NCI-H446 (cell line): ENCODE measurements at regions not wholly inside any gene's neighbourhood (a gene's known extent, or its start where the extent isn't known, plus 50 kb on each side); places are given as distances from the start of the nearest gene placed in this dataset.
"Not testable (repeated sequence)": the region's sequence is repeated elsewhere in the genome, so short reads cannot be mapped to it uniquely, and the experiment has no call there.

ENCODE experiments used
- DNase-seq, 2 experiments: peaks; one replicate each; lab custom pipeline; 2025; lab: John Stamatoyannopoulos, UW

DNA sequence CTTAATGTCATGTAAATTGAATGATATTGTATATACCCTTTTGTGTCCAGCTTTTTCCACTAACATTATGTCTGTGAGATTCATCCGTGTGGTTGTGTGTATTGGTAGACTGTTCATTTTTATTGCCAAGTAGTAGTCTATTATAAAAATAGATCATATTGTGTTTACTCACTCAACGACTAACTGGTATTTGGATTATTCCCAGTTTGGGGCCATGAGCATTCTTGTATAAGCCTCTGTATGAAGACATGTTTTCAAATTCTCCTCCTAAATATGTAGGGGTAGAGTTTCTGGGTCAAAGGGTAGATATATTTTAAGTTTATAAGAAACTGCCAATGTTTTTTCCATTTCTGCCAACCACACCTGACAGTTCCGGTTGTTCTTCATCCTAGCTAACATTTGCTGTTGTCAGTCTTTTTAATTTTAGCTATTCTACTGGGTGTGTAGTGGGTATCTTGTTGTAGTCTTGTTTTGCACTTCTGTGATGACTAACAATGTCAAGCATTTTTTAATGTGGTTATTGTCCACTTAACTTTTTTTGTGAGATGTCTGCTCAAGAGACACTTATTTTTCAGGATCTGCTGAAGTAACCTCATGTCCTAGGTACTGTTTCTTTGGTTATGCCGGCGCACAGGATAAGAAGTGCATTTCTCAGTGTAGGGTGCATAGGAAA, 93.2 kb downstream of the DACT1 start:
- DNase-seq: no peak

DNA sequence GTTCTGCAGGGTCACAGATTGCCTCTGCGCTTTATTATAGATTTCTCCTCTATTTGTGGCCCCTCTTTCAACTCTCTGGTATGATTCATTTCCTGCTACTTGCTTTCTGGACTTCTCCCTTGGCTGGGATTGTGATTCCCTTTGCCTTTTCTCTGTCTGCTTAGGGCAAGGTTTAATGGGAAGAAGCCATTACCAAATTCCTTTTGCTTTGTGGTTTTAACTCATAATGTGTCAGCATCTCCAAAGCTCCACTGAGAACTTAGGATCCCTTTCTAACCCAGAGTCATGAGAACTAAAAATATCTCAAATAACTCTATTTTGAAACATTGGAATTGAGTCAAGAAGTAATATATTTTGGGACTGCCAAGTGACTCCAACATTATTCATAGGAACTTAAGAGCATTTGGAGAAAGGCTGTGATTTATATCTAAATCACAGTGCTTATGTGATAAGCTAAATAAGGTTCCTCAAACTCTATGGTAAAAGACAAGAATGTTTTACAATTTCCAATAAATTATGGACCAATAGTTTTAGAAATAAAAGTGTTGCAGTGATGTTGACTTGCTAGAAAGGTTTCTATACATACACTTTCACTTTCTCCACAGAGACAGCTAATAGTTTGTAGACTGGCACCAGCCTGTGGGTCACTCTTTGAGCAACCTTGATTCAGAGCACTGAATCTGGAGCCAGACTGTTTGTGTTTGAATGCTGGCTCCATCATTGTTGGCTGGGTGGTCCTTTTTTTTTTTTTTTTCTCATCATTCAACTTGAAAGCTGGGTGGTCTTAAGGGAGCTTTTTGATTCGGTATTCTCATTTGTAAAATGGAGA, 93.9 kb downstream of the DACT1 start:
- no peak for DNase-seq

DNA sequence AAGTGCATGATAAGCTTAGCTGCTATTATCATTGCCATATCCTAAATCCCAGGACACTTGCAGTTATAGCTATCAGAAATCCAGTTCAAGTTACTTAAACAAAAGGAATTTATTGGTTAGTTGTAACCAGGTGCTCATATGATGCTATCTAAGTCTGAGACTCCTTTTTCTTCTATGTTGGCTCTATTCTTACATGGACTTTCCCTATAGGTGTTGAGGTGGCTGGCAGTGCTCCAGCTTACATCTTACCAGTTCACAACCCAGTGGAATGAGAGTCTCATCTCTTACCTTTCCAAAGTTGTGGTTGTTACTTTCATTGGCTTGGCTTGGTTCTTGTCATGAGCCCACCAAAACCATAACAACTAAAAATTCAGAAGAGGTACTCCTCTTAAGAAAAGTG, 94.6 kb downstream of the DACT1 start:
- DNase-seq: no peak

- no peak for DNase-seq
These were observed 95.9 kb downstream of the DACT1 start for GRCh38 chr14:58733451-58734208.

DNA sequence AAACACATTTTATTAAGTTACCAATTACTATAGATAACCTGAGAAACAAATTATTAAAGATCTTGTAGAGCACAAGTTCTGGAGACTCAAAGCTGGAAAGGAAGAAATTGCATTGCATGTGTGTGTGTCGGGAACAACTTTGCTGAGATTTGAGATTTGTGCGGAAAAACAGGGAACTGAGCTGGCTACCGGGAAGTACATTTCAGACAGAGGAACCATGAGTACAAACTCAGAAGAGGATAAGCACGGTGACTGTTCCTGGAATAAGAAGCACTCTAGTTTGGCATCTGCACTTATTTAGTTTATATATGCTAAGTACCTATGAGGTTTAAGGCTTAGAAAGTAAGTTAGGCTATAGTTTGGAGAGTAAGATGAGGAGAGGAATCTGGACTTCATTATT, 97.8 kb downstream of the DACT1 start:
- no peak for DNase-seq

DNA sequence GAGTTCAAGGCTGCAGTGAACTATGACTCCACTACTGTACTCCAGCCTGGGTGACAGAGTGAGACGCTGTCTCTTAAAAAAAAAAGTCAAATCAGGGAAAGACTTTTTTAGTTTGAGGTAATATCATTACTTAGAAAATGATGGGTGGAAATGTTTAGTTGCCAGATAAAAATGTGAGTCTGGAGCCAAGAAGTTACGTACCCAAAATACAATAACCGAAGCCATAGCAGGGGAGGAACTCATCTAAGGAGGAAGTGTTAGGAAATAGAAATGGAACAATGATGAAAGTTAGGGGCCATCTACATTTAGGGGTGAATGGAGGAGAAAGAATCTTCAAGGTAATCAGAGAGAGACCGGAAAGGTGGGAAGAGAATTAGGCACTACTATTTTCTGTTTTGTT, 98.8 kb downstream of the DACT1 start:
- DNase-seq: no peak

DNA sequence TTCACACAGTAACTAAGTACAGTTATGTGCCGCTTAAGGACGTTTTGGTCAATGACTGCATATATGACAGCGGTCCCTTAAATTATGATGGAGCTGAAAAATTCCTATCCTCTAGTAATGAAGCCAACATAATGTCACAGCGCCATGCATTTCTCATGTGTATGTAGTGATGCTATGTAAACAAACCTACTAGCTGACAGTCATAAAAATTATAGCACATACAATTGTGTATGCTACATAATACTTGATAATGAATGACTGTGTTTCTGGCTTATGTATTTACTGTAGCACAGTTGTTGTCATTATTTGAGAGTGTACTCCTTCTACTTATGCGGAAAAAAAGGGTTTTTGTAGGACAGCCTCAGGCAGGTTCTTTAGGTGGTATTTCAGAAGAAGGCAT, 99.7 kb downstream of the DACT1 start:
- no peak for DNase-seq

GRCh38 chr14:58738189-58738836, 100.6 kb downstream of the DACT1 start:
- DNase-seq: no peak

DNA sequence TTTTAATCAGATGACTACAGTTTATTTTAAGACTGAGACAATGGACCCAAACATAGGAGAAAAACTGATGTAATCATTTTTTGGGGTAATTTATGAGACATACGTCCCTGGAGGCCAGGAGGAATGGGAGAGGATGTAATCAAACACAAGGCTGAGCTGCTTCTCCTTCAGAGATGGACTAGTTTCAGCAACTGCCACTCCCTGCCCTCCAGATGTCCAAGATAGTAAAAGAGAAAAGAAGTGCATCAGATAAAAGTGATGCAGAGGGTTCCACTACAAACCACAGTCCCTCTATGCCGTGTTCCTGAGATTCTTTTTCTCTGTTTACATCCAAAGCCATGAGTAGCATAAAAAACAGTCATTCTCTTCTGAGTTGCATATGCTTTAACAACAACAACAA, 101.1 kb downstream of the DACT1 start:
- DNase-seq: no peak

DNA sequence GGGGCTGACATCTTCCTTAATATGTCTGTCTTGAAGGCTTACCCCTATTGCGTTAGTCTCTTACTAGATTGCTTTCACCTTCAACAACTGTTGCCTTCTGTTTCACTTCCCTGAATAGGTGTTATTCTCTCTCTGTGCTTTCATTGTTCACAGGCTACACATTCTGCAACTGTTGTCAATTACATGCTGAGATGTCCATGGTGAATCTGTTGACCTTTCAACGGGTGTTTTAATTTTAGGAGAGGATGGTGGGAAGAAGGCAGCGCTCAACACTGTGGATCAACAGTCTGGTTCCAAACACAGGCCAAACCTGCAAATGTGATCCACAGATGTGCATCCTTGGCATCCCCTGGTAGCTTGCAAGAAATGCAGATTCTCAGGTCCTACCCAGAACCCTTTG, 101.9 kb downstream of the DACT1 start:
- no peak for DNase-seq

GRCh38 chr14:58740379-58740935, 102.7 kb downstream of the DACT1 start:
- DNase-seq: no peak

GRCh38 chr14:58744801-58745394, 107.1 kb downstream of the DACT1 start:
- DNase-seq: no peak

- DNase-seq: no peak
These were observed 108.5 kb downstream of the DACT1 start for GRCh38 chr14:58746261-58746660.

DNA sequence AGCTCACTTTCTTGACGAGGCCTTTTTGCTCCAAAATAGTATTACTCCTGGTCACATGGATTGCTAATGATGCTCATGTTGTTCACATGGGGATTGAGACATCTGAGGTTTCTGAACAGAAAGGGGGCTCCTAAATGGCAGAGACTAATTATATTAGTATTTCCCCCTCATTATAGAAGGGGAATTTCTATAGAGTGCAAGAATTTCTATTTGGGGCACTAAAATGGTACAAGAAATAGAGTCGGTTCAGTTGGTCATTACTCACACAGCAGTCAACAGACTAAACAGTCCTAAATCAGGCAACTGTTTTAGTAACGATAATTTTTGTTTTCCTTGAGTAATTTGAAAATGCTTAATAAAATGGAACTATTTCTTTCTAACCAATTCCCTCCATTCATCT, 108.9 kb downstream of the DACT1 start:
- DNase-seq: no peak

GRCh38 chr14:58747181-58747580, 109.4 kb downstream of the DACT1 start:
- DNase-seq: no peak

GRCh38 chr14:58748251-58748650, 110.5 kb downstream of the DACT1 start:
- DNase-seq: not testable (repeated sequence)

DNA sequence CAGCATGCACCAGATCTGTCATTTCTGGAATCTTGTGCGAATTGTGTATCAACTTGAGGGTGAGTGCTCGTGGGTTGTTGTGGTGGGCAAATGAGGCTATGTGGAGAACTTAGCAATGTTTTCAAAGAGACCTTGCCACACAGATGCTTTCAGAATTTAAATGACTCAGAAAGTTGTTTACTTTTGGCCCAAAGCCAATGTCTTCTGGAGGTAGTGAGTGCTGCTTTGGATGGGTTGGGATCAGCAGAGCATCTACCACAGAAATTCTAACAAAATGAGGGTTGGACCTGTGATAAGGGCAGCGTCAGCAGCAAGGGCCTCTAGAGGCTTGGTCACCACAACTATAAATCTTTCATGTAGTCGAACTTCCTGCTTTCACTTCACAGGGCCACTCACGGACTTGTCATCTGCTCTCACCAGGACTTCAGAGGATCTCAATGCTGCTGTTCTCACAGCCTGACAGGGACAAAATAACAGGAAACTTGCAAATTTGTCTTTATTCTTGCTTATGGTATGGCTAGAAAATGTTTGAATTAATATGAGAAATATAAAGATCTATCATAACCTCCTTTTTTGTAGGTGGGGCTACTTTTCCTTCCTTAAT, 111.4 kb downstream of the DACT1 start:
- peak in 1 of 2 experiments; percentile 65 for DNase-seq

GRCh38 chr14:58750321-58751269, 112.8 kb downstream of the DACT1 start:
- no peak for DNase-seq

GRCh38 chr14:58751788-58752187, 114.0 kb downstream of the DACT1 start:
- DNase-seq: no peak

GRCh38 chr14:58752289-58752688, 114.5 kb downstream of the DACT1 start:
- no peak for DNase-seq
